IMR-90 (cell line): ENCODE measurements at regions not wholly inside any gene's neighbourhood (a gene's known extent, or its start where the extent isn't known, plus 50 kb on each side); places are given as distances from the start of the nearest gene placed in this dataset.

ENCODE experiments used
- ATAC-seq: fragments of 200-7000 bp; cut with Tn5 transposase; 2 replicates; pipeline ENCODE4 v1.9.1; 2020; ENCODE audit warnings: low read depth, mild to moderate bottlenecking, moderate library complexity
- BruUV-seq: library from RNA; stranded (reverse); fragments of 400-500 nt; replicated peaks from 2 replicates; lab custom pipeline; 2021; lab: Mats Ljungman, UMichigan
- CTCF ChIA-PET: fragments of 300-600 bp; formaldehyde crosslinking; extraction: SDS; loops from one replicate; lab custom pipeline; 2021; ENCODE audit warnings: antibody characterized with exemption; lab: Yijun Ruan, JAX
- POLR2A ChIA-PET: fragments of 300-600 bp; sonication (Branson Sonifier 250); formaldehyde crosslinking; loops from one replicate; lab custom pipeline; 2022; ENCODE audit warnings: antibody characterized with exemption; ENCODE audit not compliant: unreplicated experiment; lab: Charles Lee
- DNase-seq: peaks from one replicate; pipeline ENCODE4 v3.0.0; 2013
- H2AFZ ChIP-seq: replicated peaks from 2 replicates; pipeline ENCODE3; 2013; ENCODE audit warnings: low read length, mild to moderate bottlenecking; ENCODE audit not compliant: poor library complexity
- H2AK5ac ChIP-seq: 2 replicates; pipeline ENCODE4 v1.6.1; 2013; ENCODE audit warnings: low read depth, low read length, inconsistent platforms
- H2AK9ac ChIP-seq: replicated peaks from 2 replicates; pipeline ENCODE3; 2013; ENCODE audit warnings: mild to moderate bottlenecking, low read depth, low read length, moderate library complexity; ENCODE audit not compliant: poor library complexity
- H2BK120ac ChIP-seq: 2 replicates; pipeline ENCODE4 v1.6.1; 2013; ENCODE audit warnings: low read depth, low read length, inconsistent platforms
- H2BK15ac ChIP-seq: 3 replicates; pipeline ENCODE4 v1.6.1; 2013; ENCODE audit warnings: low read depth, low read length, inconsistent platforms
- H2BK20ac ChIP-seq: 2 replicates; pipeline ENCODE4 v1.6.1; 2013; ENCODE audit warnings: low read depth, mild to moderate bottlenecking, inconsistent platforms, low read length, moderate library complexity
- H2BK5ac ChIP-seq: 2 replicates; pipeline ENCODE4 v1.6.1; 2013; ENCODE audit warnings: mild to moderate bottlenecking, low read depth, low read length, inconsistent platforms; ENCODE audit not compliant: poor library complexity, severe bottlenecking
- H3K14ac ChIP-seq: replicated peaks from 2 replicates; pipeline ENCODE4 v1.6.1; 2013; ENCODE audit warnings: low read depth, low read length, inconsistent platforms
- H3K18ac ChIP-seq: 2 replicates; pipeline ENCODE4 v1.6.1; 2013; ENCODE audit warnings: low read depth, low read length, control low read depth
- H3K23ac ChIP-seq: 2 replicates; pipeline ENCODE4 v1.6.1; 2013; ENCODE audit warnings: low read depth, low read length, inconsistent platforms
- H3K27ac ChIP-seq: 2 replicates; pipeline ENCODE4 v1.5.1; 2013; ENCODE audit warnings: mild to moderate bottlenecking, control low read depth, low read length; ENCODE audit not compliant: insufficient read depth
- H3K27me3 ChIP-seq: 2 replicates; pipeline ENCODE4 v1.6.1; 2013; ENCODE audit warnings: low read length; ENCODE audit not compliant: control insufficient read depth, insufficient read depth
- H3K36me3 ChIP-seq: 2 replicates; pipeline ENCODE4 v1.6.1; 2013; ENCODE audit warnings: low read length, mixed read lengths; ENCODE audit not compliant: control insufficient read depth, insufficient read depth
- H3K4ac ChIP-seq: 2 replicates; pipeline ENCODE4 v1.6.1; 2013; ENCODE audit warnings: low read depth, low read length, inconsistent platforms
- H3K4me1 ChIP-seq: 2 replicates; pipeline ENCODE4 v1.6.1; 2013; ENCODE audit warnings: low read length, mixed read lengths; ENCODE audit not compliant: control insufficient read depth, insufficient read depth
- H3K4me2 ChIP-seq: 2 replicates; pipeline ENCODE4 v1.6.1; 2013; ENCODE audit warnings: low read depth, mild to moderate bottlenecking, control low read depth, low read length, moderate library complexity
- H3K4me3 ChIP-seq: 2 replicates; pipeline ENCODE4 v1.5.1; 2013; ENCODE audit warnings: low read depth, mild to moderate bottlenecking, control low read depth, low read length, moderate library complexity; ENCODE audit not compliant: insufficient read depth
- H3K56ac ChIP-seq: 2 replicates; pipeline ENCODE4 v1.6.1; 2013; ENCODE audit warnings: low read length, inconsistent platforms; ENCODE audit not compliant: insufficient read depth; ENCODE audit errors: extremely low read depth
- H3K79me1 ChIP-seq, 2 experiments: 2 replicates each; pipeline ENCODE4 v1.6.1; 2013; ENCODE audit warnings: low read length in 2 of 2, inconsistent platforms in 1 of 2, low read depth in 1 of 2
- H3K9ac ChIP-seq: 2 replicates; pipeline ENCODE4 v1.6.1; 2013; ENCODE audit warnings: low read depth, low read length, control low read depth
- H3K9me1 ChIP-seq: 2 replicates; pipeline ENCODE4 v1.6.1; 2013; ENCODE audit warnings: low read length, inconsistent platforms; ENCODE audit not compliant: insufficient read depth
- H3K9me3 ChIP-seq: 2 replicates; pipeline ENCODE4 v1.6.1; 2013; ENCODE audit warnings: low read length; ENCODE audit not compliant: control insufficient read depth, insufficient read depth
- H4K20me1 ChIP-seq: 2 replicates; pipeline ENCODE4 v1.6.1; 2013; ENCODE audit warnings: low read length, inconsistent platforms; ENCODE audit not compliant: insufficient read depth
- H4K5ac ChIP-seq: 2 replicates; pipeline ENCODE4 v1.6.1; 2013; ENCODE audit warnings: mild to moderate bottlenecking, low read depth, low read length, control low read depth
- H4K8ac ChIP-seq, 2 experiments: 2 replicates each; pipeline ENCODE4 v1.6.1; 2013; ENCODE audit warnings: low read depth in 2 of 2, low read length in 2 of 2, control low read depth in 1 of 2, inconsistent platforms in 1 of 2
- H4K91ac ChIP-seq: 2 replicates; pipeline ENCODE4 v1.6.1; 2013; ENCODE audit warnings: low read depth, low read length, inconsistent platforms; ENCODE audit not compliant: insufficient read depth
- BHLHE40 ChIP-seq: fragments of 150-350 bp; IDR thresholded peaks from 2 replicates; pipeline ENCODE4 v1.6.1; 2016; ENCODE audit warnings: mild to moderate bottlenecking, low read depth, low read length
- MAFK ChIP-seq: IDR thresholded peaks from 2 replicates; pipeline ENCODE4 v1.6.1; 2012; ENCODE audit warnings: low read depth, low read length, improper control_type of control experiment
- MAZ ChIP-seq: IDR thresholded peaks from 2 replicates; pipeline ENCODE4 v1.6.1; 2012; ENCODE audit warnings: low read depth, mild to moderate bottlenecking, low read length, improper control_type of control experiment, moderate library complexity, borderline replicate concordance
- NFE2L2 ChIP-seq: fragments of 150-350 bp; IDR thresholded peaks from 2 replicates; pipeline ENCODE4 v1.6.1; 2016; ENCODE audit warnings: low read depth, mild to moderate bottlenecking, low read length
- POLR2A ChIP-seq: IDR thresholded peaks from 2 replicates; pipeline ENCODE4 v1.6.1; 2012; ENCODE audit warnings: mild to moderate bottlenecking, low read depth, low read length
- USF2 ChIP-seq: fragments of 150-350 bp; IDR thresholded peaks from 2 replicates; pipeline ENCODE4 v1.6.1; 2017; ENCODE audit warnings: mild to moderate bottlenecking, antibody characterized with exemption, low read length, low read depth
- WGBS, 2 experiments: methylation state at CpG; one replicate each; pipeline versions ENCODE4 v1.1.5 to v1.1.7; 2013; ENCODE audit warnings: missing lambda C conversion rate in 2 of 2; ENCODE audit not compliant: insufficient read length in 1 of 2; ENCODE audit errors: extremely low coverage in 2 of 2; 5-methylcytosine and 5-hydroxymethylcytosine counted together
- dilution Hi-C: fragments of 300-500 bp; cut with HindIII; formaldehyde crosslinking; loops from one replicate; pipeline ENCODE4 v1.14.3; 2018; ENCODE audit warnings: low sequenced_read_pairs; ENCODE audit not compliant: unreplicated experiment
- in situ Hi-C: fragments of 300-500 bp; cut with MboI; formaldehyde crosslinking; loops from 3 replicates; pipeline ENCODE4 v1.14.3; 2019; ENCODE audit warnings: low sequenced_read_pairs, inconsistent platforms, mixed read lengths
- intact Hi-C: fragments of 100-400 bp; cut with micrococcal nuclease; formaldehyde crosslinking; loops from 2 replicates; pipeline ENCODE4 v1.10.0; 2022

- Histone ChIP-seq H4K8ac (no peak overlapping the region), H3K4ac (no peak overlapping the region), H3K4me3 (no peak overlapping the region), H4K91ac (no peak overlapping the region), H3K4me1 (no peaks in the 10 kb centered on the region), H2AFZ (no peak overlapping the region), H2AK9ac (no peak overlapping the region), H2AK5ac (no peak overlapping the region), H4K20me1 (no peaks in the 10 kb centered on the region), H3K14ac (no peak overlapping the region), H3K36me3 (no peaks in the 10 kb centered on the region), H3K79me1 (no peaks in the 10 kb centered on the region), H2BK20ac (no peak overlapping the region), H3K9ac (no peak overlapping the region), H3K27ac (no peak overlapping the region), H3K56ac (no peak overlapping the region), H3K23ac (no peak overlapping the region), H3K9me3 (no peaks in the 10 kb centered on the region), H3K18ac (no peak overlapping the region), H3K4me2 (no peak overlapping the region), H2BK15ac (no peak overlapping the region), H4K5ac (no peak overlapping the region), H3K9me1 (no peaks in the 10 kb centered on the region), H2BK120ac (no peak overlapping the region), H2BK5ac (no peak overlapping the region), H3K27me3 (peaks cover 16% of the 10 kb centered on the region)
- POLR2A ChIA-PET, result no interaction called here
- CTCF ChIA-PET, result no interaction called here
- ATAC-seq, result no peak
- in situ Hi-C loops, result no loop called here
- intact Hi-C loops, result no loop called here
- DNase-seq, result no peak
- BruUV-seq, result no TSS peak
- dilution Hi-C loops, result no loop called here
- no peak for TF ChIP-seq BHLHE40
- no peak for TF ChIP-seq NFE2L2
- no peak for TF ChIP-seq USF2
- TF ChIP-seq POLR2A, result no peak
- no peak for TF ChIP-seq MAZ
- TF ChIP-seq MAFK, result no peak
- 63% methylated on average over 2 of the region's 5 CpGs; no CpG with 5 or more reads in 1 of the 2 experiments for WGBS, 2 experiments
These were observed 76.6 kb upstream of the DHX40 start for GRCh38 chr17:59488805-59489204.
